HG03457 (cell line): ENCODE measurements at regions not wholly inside any gene's neighbourhood (a gene's known extent, or its start where the extent isn't known, plus 50 kb on each side); places are given as distances from the start of the nearest gene placed in this dataset.

Experiments used
- ATAC-seq: cut with Tn5 transposase; IDR thresholded peaks from one replicate; pipeline ENCODE4 v1.9.1; 2021; ENCODE audit warnings: moderate number of reproducible peaks; ENCODE audit not compliant: unreplicated experiment

- ATAC-seq, result no peak
Measured at GRCh38 chr3:150104564-150104963, 133.9 kb upstream of the PFN2 start.

GRCh38 chr3:150101016-150101415, 130.3 kb upstream of the PFN2 start:
- ATAC-seq, result no peak

- no peak for ATAC-seq
Measured at GRCh38 chr3:150098621-150099020, 127.9 kb upstream of the PFN2 start.

GRCh38 chr3:150097588-150097890, 126.8 kb upstream of the PFN2 start:
- ATAC-seq, result no peak

- ATAC-seq, result no peak
Measured at GRCh38 chr3:150096700-150097587, 126.2 kb upstream of the PFN2 start.

- no peak for ATAC-seq
Measured at GRCh38 chr3:150094150-150094933, 123.6 kb upstream of the PFN2 start.

GRCh38 chr3:150091626-150092025, 120.9 kb upstream of the PFN2 start:
- ATAC-seq, result no peak

- ATAC-seq, result no peak
Measured at GRCh38 chr3:150090877-150091276, 120.2 kb upstream of the PFN2 start.

GRCh38 chr3:150090006-150090405, 119.3 kb upstream of the PFN2 start:
- ATAC-seq, result no peak

- ATAC-seq, result no peak
Measured at GRCh38 chr3:150084128-150084527, 113.4 kb upstream of the PFN2 start.

- ATAC-seq, result no peak
Measured at GRCh38 chr3:150083655-150084042, 113.0 kb upstream of the PFN2 start.

- ATAC-seq, result no peak
Measured at GRCh38 chr3:150082898-150083654, 112.4 kb upstream of the PFN2 start.

- no peak for ATAC-seq
Measured at GRCh38 chr3:150081084-150081483, 110.4 kb upstream of the PFN2 start.

- no peak for ATAC-seq
Measured at GRCh38 chr3:150080058-150080730, 109.5 kb upstream of the PFN2 start.

- ATAC-seq, result no peak
Measured at GRCh38 chr3:150079029-150079739, 108.5 kb upstream of the PFN2 start.

- ATAC-seq, result no peak
Measured at GRCh38 chr3:150077581-150078247, 107.0 kb upstream of the PFN2 start.

- ATAC-seq, result no peak
Measured at GRCh38 chr3:150077107-150077506, 106.4 kb upstream of the PFN2 start.

GRCh38 chr3:150076443-150076842, 105.7 kb upstream of the PFN2 start:
- no peak for ATAC-seq

GRCh38 chr3:150075417-150075865, 104.7 kb upstream of the PFN2 start:
- ATAC-seq, result no peak
